GM19328 (cell line): ENCODE measurements at regions not wholly inside any gene's neighbourhood (a gene's known extent, or its start where the extent isn't known, plus 50 kb on each side); places are given as distances from the start of the nearest gene placed in this dataset.

Source experiments
- ATAC-seq: cut with Tn5 transposase; IDR thresholded peaks from one replicate; pipeline ENCODE4 v1.9.1; 2021; ENCODE audit warnings: mild to moderate bottlenecking, moderate library complexity; ENCODE audit not compliant: unreplicated experiment

DNA sequence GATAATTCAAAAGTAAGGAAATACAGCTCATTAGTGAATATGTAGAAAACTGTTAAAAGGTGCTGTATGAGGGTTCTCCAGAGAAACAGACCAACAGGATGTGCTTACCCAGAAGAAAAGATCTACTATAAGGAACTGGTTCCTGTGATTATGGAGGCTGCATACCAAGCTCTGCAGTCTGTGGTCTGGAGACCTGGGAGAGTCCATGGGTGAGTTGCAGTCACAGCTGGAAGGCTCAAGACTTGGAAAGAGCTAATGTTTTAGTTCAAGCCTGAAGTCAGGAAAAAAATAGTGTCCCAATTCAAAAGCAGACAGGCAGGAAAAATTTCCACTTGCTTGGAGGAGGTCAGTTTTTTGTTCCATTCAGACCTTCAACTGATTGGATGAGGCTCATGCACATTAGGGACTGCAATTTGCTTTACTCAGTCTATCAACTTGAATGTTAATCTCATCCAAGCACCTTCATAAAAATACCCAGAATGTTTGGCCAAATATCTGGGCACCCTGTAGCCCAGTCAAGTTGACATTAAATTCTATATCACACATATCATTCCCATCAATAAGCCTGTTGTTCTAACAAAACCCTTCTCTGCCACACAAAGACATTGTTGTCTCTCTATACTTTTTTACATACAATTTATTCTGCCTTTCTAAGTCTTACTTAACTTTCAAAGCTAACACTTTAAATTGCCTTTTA lies 197.9 kb upstream of the KLF6 start:
- ATAC-seq, result no peak

DNA sequence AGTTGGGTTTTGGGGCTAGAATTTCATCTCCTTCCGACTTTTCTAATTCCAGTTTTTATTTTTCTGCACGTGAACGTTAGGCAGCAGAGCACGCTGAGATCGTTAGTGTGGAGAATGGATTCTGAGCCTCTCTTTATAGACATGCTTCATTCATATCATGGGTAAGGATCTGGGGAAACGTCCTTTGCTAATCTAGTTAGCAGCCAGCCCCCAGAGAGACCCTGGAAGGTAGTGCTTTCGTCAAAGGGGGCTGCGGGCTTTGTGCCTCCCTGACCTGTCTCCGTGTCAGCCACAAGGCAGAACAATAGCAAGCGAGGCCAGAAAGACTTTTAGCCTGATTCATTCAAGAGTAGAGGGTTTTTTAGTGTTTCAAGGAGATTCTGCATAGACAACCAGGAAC lies 196.3 kb upstream of the KLF6 start:
- no peak for ATAC-seq

DNA sequence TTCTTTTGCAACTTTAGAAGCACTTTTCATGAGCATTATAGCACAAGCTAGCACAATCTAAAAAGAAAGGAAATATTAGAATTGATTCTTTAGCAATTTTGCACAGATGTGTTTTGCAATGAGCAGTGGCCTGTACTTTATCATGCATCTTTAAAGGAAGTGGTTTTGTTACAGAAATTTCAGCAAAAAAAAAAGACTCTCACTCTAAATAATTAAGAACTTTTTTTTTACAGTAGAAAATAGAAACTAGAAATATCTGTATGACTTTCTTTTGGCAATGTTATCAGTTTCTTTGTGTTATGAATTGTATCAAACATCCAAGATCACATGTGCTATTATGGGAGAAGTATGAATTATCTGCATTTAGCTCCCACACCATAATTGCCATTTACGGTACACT lies 195.7 kb upstream of the KLF6 start:
- ATAC-seq, result no peak

DNA sequence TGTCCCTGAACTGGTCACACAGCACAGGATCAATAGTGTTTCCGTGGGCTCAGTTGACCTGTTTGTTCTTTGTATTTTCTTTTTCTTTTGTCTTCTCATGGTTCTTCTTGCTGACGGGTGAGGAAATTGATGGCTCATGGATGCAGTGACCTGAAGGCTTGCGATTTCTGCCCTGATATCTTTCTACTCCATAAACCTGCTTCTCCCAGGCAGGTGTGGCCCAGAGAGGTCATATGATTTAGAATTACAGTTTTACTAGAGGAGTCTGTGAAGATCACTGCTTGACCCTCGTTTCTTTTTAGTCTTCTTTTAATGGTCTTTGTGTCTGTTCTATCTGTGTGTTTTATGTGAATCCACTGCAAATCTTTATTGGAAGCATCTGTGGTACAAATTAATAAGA lies 195.1 kb upstream of the KLF6 start:
- no peak for ATAC-seq

DNA sequence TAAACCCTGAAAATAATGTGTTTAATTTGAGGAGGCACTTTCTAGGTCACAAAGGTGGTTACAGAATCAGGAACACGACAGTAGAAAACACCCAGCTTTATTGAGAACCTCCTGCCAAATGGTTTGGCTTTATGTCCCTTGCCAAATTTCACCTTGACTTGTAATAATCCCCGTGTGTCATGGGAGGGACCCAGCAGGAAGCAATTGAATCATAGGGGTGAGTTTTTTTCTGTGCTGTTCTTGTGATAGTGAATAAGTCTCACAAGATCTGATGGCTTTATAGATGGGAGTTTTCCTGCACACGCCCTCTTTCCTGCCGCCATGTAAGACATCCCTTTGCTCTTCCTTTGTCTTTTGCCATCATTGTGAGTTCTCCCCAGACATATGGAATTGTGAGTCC lies 193.8 kb upstream of the KLF6 start:
- ATAC-seq, result no peak

DNA sequence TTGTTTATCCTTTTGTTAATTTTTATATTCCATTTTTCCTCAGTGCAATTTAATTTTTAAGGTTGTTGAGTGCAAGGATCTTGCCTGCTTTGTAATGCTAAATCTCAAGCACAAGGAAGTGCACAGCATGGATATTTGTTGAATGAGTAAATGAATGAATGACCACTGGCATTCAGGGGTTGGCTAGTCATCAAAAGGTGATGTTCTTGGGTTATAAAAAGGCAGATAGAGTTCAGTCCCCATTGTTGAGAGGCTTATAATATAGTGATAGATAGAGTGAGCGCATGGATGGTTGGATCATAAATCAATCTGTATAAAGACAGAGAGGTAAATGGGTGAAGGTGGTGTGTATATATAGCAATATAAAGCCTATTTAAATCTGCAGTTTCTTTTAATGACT lies 193.2 kb upstream of the KLF6 start:
- ATAC-seq, result no peak

DNA sequence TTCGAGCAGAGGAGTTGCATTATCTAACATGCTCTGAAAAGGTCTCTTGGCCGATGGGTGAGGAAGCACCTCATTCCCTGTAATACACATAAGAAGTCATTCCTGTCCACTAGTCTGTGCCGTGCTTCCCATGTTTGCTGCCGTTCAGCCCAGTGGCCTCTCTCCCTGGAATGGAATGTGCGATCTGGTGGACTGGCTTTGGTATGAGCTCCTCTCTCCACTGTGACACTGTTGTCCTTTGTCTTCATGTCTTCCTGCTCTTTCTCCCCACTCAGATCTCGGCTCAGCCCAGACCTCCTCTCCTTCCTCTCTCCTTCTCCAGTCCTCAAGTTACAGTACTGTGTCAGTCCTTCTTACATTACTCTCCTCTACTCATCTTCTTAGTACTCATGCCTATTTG lies 192.8 kb upstream of the KLF6 start:
- ATAC-seq, result no peak

DNA sequence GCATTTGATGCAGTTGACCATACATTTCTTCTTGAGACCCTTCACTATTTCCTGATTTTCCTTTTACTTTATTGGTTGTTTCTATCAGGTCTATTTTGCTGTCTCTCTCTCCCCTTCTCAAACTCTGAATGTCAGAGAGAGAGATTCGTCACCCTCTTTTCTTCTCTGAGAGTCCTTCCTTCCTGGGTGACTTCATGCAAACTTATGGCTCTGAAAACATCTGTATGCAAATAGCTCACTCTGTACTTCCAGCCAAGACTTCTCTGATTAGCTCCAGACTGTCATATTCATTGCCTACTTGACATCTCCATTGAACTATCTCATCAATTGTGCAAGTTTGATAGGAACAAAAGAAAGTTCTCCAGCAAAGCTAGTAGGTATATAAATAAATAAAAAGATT lies 191.7 kb upstream of the KLF6 start:
- no peak for ATAC-seq

DNA sequence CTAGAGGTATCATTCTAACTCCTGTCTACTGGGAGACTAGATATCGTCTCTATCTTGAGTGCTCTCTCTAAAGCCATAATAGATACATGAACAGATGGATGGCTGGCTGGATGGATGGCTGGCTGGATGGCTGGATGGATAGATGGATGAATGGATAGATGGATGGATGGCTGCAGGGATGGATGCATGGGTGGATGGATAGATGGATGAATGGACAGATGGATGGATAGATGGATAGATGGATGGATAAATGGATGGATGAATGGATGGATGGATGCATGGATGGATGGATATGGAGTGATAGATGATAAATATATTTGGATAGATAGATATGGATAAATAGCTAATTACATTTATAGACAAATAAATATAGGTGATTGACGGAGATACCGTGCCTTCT lies 191.2 kb upstream of the KLF6 start:
- no peak for ATAC-seq

DNA sequence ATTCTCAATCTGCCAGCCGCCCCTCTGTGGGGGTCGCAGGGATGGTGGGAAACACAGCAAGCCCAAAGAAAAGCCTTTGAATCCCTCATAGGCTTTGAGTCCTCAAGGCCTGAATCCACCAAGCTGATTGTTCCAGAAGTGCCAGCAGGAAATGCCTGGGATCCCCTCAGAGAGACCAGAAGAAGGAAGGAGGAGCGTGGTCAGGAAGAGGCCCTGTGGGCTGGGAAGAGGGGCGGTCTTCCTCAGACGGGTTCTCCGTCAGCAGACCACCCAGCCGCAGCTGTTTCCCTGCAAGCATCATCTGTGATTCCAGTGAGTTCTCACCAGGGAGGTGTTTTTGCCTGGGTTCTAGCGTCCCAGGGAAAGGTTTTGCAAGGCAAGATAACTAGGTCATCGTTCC lies 190.0 kb upstream of the KLF6 start:
- no peak for ATAC-seq

DNA sequence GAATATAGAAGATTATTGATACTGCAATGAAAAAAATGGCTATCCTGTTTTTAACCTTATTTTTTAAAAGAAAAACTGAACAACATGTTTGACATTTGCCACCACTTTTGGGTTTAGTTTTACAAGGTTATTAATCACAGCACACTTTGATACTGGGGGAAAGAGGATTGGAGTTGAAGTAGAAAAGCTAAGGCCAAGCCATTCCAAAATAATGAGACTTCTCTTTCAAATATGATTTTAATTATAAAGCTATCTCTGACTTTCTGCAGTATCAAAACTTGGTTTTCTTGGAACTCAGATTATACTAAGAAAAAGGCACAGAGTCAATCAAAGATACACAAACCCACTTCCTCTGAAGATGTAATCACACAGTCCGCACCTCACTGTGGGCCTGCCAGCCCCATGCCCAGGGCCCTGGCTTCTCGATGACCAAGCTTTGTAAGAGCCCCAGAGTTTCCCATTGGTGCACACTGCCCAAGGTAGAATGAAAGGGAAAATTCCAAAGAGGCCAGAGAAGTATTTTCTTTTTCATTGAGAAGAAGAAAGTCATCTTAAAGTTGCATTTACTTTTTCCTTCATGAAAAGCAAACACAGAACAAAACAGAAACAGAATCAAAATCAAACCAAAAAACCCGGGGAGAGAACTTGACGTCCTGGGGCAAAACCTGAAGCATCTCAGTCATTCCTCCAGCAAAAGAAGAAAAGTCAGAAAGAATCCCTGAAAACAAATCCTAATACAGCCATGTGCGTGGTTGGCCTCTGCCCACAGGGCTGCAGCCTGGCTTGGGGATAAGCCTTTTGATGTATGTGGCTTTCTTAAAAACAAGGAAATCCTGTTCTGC lies 187.7 kb upstream of the KLF6 start:
- ATAC-seq, result no peak

DNA sequence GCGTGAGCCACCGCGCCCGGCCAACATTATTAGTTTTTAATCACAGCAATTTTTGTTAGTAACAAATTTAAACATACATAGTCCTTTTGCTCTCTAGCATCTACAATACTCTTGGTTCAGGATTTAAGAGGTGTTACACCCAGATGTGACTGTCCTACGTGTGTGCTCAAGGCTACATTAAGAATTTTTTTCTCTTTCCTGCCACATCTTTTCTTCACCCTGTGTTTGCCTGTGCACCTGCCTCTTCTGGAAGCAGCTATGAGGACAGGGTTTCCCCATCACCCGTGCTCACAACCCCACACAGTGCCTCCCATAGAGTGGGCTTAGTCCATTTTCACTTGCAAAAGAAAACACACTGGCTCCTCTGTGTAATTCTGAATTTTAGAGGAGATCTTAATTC lies 186.7 kb upstream of the KLF6 start:
- ATAC-seq, result no peak

DNA sequence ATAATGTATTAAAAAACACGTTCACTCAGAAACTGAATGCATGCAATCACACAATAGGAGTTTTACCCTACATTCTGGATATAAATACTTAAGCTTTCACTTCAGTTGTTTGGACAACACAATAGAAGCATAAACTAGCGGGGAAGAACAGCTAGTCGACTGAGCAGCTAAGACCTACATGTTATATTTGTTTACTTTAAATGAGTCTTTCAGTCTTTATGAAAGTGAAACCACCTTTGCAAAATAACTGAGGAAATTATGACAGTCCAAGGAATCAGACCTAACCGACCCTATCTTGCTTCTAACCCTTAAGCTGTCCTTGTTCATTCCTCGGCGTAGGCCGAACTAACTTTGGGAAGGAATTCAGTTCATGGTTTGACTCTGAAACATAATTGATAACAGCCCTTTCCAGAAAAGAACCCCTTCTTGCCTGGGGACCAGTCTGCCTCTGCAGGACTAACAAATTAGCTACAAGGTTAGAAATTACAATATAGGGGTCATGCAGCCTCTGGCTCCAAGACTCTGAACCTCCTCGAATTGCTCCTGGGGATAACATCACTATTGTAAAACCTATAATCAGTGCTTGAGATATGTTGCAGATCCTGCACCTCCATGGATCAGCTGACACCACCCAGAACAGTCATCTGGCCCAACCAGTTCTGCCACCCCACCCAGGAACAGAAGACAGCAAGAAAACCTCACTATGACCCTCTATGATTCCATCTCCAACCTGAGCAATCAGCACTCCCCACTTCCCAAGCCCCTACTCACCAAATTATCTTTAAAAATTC lies 185.1 kb upstream of the KLF6 start:
- ATAC-seq, result no peak

DNA sequence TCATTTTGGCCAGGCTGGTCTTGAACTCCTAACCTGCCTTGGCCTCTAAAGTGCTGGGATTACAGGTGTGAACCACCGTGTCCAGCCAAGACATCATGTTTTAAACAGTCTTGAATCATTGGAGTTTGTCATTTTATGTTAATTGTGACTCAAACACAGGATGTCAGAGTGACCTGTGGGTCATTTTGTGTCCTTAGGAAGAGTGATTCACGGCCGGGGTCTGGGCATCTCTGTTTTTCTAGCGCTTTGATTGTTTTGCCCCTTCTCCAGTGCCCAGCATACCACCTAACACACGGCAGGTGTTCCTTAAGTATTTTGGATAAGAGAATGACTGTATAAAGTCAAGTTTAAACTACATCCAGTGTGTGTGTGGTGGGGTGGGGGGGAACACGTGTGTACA lies 183.7 kb upstream of the KLF6 start:
- ATAC-seq, result no peak

DNA sequence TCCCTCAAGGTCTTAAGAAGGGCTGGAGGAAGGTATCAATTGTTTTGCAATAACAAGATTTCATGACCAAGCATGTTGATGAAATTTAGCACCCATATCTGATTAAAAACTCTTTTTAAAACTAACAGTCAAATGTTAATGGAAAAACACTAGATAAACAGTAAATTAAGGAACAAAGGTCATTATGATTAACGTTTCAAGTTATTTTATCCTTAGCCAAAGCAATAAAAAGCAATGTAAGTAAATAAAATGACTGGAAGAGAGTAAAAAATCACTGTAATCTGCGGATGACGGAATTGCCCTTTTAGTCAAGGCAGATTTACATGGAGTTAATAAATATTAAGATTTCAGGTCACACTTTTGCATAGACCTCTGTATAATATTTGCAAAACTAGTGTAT lies 179.5 kb upstream of the KLF6 start:
- ATAC-seq, result no peak

DNA sequence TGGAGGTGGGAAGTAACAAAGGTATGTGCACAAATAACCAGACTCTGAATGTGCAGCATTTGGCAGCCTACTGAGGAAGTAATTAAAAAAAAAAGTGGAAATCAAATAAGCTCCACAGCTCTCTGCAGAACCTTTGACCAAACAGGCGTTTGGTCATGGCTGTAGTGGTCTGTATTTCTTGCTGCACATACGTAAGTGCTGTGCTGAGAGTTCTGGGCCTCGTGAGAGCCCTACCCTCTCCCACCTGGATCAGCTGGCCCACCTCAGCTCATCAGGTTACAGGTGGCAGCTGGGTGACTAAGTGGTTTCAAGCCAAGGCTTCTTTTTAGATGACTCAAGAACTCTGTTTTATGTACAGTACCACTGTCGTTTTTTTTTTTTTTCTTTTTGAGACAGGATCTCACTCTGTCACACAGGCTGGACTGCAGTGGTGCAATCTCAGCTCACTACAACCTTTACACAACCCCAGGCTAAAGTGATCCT lies 178.2 kb upstream of the KLF6 start:
- no peak for ATAC-seq

DNA sequence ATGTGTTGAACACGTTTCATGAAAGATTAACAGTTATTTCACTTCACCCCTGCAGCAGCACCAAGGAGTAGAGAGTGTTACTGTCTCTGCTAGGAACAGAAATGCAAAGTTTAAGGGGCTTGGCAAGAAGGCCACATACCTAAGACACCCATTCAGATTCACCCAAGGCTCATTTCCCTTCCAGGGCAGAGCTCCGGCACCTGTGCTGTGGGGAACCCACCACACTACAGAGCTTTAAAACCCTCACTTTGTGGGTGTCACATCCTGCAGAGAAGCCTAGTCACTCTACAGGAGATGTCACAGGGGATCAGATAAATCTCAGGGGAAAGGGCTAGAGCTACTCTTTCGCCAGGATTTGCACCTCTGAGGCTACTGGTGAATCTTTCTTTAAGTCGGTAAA lies 176.1 kb upstream of the KLF6 start:
- no peak for ATAC-seq

DNA sequence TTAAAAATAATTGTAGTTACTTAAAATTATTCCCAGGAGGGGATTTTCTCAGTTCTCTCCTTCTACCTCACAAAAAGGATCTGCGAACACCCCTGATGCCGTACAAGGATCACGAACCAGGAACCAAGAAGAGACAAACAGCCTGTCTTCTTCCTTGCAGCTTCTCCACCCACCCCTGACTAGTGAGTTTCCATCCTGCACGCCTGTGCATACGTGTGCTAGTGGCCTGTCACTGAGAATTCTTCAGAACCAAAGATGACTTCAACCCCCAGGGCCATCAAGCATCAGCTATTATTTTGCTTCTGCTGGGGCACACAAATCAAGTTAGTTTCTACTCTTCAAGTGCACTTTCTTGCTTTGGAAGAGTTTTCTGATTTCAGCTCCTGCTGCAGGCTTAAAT lies 175.5 kb upstream of the KLF6 start:
- no peak for ATAC-seq

DNA sequence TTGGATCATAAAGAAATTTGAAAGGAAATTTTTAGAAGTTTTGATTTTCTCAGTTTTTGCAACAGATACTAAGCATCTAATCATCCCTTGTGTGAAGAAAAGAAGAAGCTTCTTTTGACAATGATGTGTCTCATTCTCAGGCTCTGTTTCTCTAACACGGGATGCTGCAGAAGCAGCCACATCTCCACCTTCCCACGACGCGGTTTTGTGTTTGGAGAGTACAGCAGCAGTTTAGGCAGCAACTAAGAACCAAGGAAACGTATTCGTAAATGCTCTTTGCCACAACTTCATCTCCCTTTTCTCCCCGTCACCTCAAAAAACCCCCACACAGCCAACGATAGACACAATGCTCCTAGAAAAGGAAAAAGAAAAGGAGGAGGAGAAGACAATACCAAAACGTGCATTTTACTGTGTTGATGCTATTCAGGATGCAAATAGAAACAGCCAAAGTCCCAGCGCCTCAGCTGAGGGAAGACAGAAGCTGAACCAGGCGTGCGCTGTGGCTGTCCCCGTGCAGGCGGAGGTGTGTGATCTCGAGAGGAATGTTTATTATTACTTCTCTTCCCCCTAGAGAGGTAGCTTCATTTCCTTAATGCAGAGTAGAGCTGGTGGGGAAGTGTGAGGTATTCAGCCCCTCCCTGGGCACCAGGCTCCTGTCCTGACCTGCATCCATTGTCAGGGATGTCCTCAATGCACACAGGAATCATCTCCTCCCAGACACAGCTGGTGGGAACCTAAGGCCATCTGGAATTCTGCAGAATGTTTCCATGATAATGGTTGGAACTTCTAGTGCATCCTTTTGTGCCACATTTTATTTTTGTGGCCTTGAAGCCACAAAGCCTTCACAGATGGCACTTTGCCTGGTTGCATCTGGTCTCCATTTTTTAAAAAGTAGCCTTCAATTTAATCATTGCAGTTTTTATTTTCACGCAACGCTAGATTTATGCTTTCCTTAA lies 174.6 kb upstream of the KLF6 start:
- no peak for ATAC-seq

DNA sequence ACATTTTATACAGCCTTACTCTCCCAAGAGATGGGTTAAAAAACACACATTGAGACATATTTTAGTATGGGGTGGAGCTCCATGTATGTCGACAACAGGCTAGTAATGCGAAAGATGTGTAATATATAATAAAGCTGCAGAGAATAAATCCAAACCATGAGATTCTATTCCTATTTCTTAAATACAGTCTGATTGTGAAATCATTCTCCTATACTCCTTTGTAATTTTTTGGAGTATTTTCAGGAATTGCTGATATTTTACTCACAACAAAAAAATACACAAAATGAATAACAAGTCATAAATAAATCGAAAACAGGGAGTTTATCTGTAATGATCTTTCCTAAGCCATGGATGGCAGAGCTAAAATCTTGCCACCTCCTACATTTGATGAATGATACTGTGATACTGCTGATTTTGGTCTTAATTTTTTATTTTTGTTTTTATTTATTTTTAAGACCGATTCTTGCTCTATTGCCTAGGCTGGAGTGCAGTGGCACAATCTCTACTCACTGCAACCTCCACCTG lies 173.5 kb upstream of the KLF6 start:
- no peak for ATAC-seq
